ENCODE measurements at regions not wholly inside any gene's neighbourhood (a gene's known extent, or its start where the extent isn't known, plus 50 kb on each side); places are given as distances from the start of the nearest gene placed in this dataset.

DNA sequence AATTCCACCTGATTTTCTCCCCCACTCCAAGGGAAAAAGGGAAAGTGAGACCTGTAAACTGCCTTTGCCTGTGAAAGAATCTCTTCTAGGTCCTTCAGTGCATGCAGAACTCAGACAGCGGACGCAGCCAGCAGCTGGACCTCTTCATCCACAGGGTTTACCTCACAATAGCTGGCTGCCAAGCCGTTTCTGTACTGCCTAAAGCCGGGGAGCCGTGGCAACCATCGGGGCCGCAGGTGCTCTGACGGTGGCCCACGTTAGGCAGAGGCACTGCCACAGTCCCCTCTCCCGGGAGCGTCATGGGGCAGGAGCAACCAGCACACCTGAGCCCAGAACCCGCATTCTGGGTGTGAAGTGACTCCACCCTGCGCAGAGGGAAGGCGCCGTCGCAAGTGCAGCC, 206.1 kb downstream of the TTLL2 start:
- no peak for DNase-seq
- H3K4me3 ChIP-seq (ENCODE audit: low read length), result no peak overlapping the region
- H3K4me1 ChIP-seq (ENCODE audit: control insufficient read depth, insufficient read depth, low read length), result peaks cover 3% of the 10 kb centered on the region
- no peak overlapping the region for H3K9ac ChIP-seq (ENCODE audit: extremely low read depth, low read length, poor library complexity, severe bottlenecking)
- Mint-ChIP-seq H3K4me3 (no peak overlapping the region), H3K4me1 (peaks cover 10% of the 10 kb centered on the region), H3K9me3 (peaks cover 29% of the 10 kb centered on the region), H3K27me3 (ENCODE audit: insufficient read depth) (peaks cover 28% of the 10 kb centered on the region), H3K27ac (no peak overlapping the region), H3K36me3 (ENCODE audit: low read depth) (no peaks in the 10 kb centered on the region)
- TF ChIP-seq, protein P1, sequence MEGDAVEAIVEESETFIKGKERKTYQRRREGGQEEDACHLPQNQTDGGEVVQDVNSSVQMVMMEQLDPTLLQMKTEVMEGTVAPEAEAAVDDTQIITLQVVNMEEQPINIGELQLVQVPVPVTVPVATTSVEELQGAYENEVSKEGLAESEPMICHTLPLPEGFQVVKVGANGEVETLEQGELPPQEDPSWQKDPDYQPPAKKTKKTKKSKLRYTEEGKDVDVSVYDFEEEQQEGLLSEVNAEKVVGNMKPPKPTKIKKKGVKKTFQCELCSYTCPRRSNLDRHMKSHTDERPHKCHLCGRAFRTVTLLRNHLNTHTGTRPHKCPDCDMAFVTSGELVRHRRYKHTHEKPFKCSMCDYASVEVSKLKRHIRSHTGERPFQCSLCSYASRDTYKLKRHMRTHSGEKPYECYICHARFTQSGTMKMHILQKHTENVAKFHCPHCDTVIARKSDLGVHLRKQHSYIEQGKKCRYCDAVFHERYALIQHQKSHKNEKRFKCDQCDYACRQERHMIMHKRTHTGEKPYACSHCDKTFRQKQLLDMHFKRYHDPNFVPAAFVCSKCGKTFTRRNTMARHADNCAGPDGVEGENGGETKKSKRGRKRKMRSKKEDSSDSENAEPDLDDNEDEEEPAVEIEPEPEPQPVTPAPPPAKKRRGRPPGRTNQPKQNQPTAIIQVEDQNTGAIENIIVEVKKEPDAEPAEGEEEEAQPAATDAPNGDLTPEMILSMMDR (conservative IDR thresholded peaks at IDR 0.05), result no peak
- WGBS, 2 experiments (ENCODE audit: insufficient coverage in 1 of 2, insufficient read length in 1 of 2), result 95 to 97% methylated on average over 6 to 16 of the region's 16 CpGs
- H3K36me3 ChIP-seq (ENCODE audit: control insufficient read depth, insufficient read depth, low read length), result no peaks in the 10 kb centered on the region
- H3K27ac ChIP-seq (ENCODE audit: low read depth, low read length), result no peak overlapping the region
- peaks cover 29% of the 10 kb centered on the region for H3K9me3 ChIP-seq (ENCODE audit: control insufficient read depth, low read length)
- H3K27me3 ChIP-seq (ENCODE audit: control insufficient read depth, insufficient read depth, low read length, poor library complexity, severe bottlenecking), result no peaks in the 10 kb centered on the region

DNA sequence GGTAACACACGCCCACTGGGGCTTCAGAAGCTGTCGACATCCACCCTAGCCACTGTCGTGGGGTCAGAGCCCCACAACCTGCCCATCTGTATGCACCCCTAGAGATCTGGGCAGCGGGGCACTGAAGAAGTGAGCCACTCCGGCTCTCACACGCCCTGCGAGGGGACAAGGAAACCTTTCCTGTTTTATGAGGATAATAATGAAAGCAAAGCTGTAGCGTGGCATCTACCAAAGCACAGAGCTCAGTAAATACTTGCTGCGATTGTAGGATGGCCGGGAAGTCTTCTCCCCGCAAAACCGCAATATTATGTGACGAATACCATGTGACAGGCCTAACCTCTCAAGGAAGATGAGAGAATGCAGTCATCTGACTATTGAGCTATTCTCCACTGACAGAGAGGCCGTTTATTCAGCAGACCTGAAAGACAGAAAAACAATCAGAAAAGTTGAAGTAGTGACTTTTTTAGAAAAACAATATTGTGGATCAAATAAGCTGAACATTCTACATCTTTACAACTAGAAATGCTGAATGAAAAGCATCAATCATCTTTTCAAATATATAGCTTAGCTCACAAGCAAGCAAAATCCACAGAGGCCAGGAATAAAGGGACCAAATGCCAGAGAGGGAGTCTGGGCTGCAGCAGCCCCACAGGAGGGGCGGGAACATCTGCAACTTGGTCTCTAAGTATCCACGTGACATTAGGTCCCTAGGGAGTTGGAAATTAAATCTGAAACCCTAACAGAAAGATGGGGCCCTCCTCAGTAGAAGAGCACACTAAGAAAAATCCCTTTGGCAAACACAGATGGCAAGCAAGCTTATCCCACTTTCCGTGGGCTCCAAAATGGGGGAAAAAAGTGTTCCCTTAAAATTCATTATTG, 207.8 kb downstream of the TTLL2 start:
- TF ChIP-seq, protein P1 (conservative IDR thresholded peaks at IDR 0.05), result no peak
- no peaks in the 10 kb centered on the region for H3K27me3 ChIP-seq (ENCODE audit: control insufficient read depth, insufficient read depth, low read length, poor library complexity, severe bottlenecking)
- peaks cover 30% of the 10 kb centered on the region for H3K9me3 ChIP-seq (ENCODE audit: control insufficient read depth, low read length)
- no peaks in the 10 kb centered on the region for H3K36me3 ChIP-seq (ENCODE audit: control insufficient read depth, insufficient read depth, low read length)
- no peak overlapping the region for H3K9ac ChIP-seq (ENCODE audit: extremely low read depth, low read length, poor library complexity, severe bottlenecking)
- WGBS, 2 experiments (ENCODE audit: insufficient coverage in 1 of 2, insufficient read length in 1 of 2), result 91 to 92% methylated on average over 11 to 17 of the region's 17 CpGs
- H3K27me3 Mint-ChIP-seq (ENCODE audit: insufficient read depth), result peaks cover 26% of the 10 kb centered on the region
- H3K4me1 Mint-ChIP-seq, result peaks cover 10% of the 10 kb centered on the region
- H3K4me1 ChIP-seq (ENCODE audit: control insufficient read depth, insufficient read depth, low read length), result peaks cover 3% of the 10 kb centered on the region
- H3K9me3 Mint-ChIP-seq, result peaks cover 29% of the 10 kb centered on the region
- no peak overlapping the region for H3K27ac Mint-ChIP-seq
- no peak overlapping the region for H3K4me3 Mint-ChIP-seq
- no peak overlapping the region for H3K27ac ChIP-seq (ENCODE audit: low read depth, low read length)
- no peak overlapping the region for H3K4me3 ChIP-seq (ENCODE audit: low read length)
- no peak for DNase-seq
- H3K36me3 Mint-ChIP-seq (ENCODE audit: low read depth), result no peaks in the 10 kb centered on the region

DNA sequence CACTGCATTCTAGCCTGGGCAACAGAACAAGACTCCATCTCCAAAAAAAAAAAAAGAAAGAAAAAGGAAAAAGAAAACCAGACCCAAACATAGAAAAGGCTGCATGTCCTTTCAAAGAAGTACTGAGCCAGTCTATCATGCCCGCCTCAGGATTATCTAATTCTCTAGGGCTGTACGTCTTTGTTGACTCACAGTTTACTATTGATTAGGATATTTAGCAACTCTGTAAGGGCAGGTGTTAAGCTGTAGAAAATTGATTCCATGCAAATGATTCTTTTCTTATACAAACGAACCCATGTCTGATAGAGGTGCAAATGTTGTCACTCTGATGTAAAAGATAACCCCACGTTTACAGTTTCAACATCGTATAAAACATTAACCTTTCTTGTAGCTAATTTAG, 209.0 kb downstream of the TTLL2 start:
- no peak overlapping the region for H3K27ac ChIP-seq (ENCODE audit: low read depth, low read length)
- Mint-ChIP-seq H3K27ac (no peak overlapping the region), H3K36me3 (ENCODE audit: low read depth) (no peaks in the 10 kb centered on the region), H3K4me3 (no peak overlapping the region), H3K4me1 (peaks cover 16% of the 10 kb centered on the region), H3K9me3 (peaks cover 29% of the 10 kb centered on the region), H3K27me3 (ENCODE audit: insufficient read depth) (peaks cover 26% of the 10 kb centered on the region)
- no peak for DNase-seq
- WGBS, 2 experiments (ENCODE audit: insufficient coverage in 1 of 2, insufficient read length in 1 of 2), result 37 to 65% methylated on average over 5 of the region's 5 CpGs
- H3K9me3 ChIP-seq (ENCODE audit: control insufficient read depth, low read length), result peaks cover 30% of the 10 kb centered on the region
- TF ChIP-seq, protein P1 (conservative IDR thresholded peaks at IDR 0.05), result no peak
- H3K27me3 ChIP-seq (ENCODE audit: control insufficient read depth, insufficient read depth, low read length, poor library complexity, severe bottlenecking), result no peaks in the 10 kb centered on the region
- H3K36me3 ChIP-seq (ENCODE audit: control insufficient read depth, insufficient read depth, low read length), result no peaks in the 10 kb centered on the region
- peaks cover 3% of the 10 kb centered on the region for H3K4me1 ChIP-seq (ENCODE audit: control insufficient read depth, insufficient read depth, low read length)
- H3K4me3 ChIP-seq (ENCODE audit: low read length), result no peak overlapping the region
- no peak overlapping the region for H3K9ac ChIP-seq (ENCODE audit: extremely low read depth, low read length, poor library complexity, severe bottlenecking)

Data from endodermal cell (in vitro differentiated cells).